Effector memory CD4-positive, alpha-beta T cell (primary cell): ENCODE measurements at regions not wholly inside any gene's neighbourhood (a gene's known extent, or its start where the extent isn't known, plus 50 kb on each side); places are given as distances from the start of the nearest gene placed in this dataset.

Experiments
- DNase-seq, 3 donors: peaks; one replicate each; pipeline ENCODE4 v3.0.0-alpha.2; 2020
- H3K27ac ChIP-seq: 2 replicates; pipeline ENCODE4 v1.7.0; 2013; ENCODE audit warnings: mild to moderate bottlenecking, low read length, moderate library complexity; ENCODE audit not compliant: insufficient read depth, poor library complexity, severe bottlenecking
- H3K27me3 ChIP-seq: replicated peaks from 2 replicates; pipeline ENCODE4 v1.7.0; 2013; ENCODE audit warnings: mild to moderate bottlenecking, low read length; ENCODE audit not compliant: insufficient read depth, control insufficient read depth, poor library complexity, severe bottlenecking
- H3K36me3 ChIP-seq: 2 replicates; pipeline ENCODE4 v1.7.0; 2013; ENCODE audit warnings: mild to moderate bottlenecking, low read length, moderate library complexity; ENCODE audit not compliant: control insufficient read depth, insufficient read depth
- H3K4me1 ChIP-seq: 2 replicates; pipeline ENCODE4 v1.7.0; 2013; ENCODE audit warnings: low read length, mild to moderate bottlenecking; ENCODE audit not compliant: control insufficient read depth, insufficient read depth, poor library complexity, severe bottlenecking
- H3K4me3 ChIP-seq: 2 replicates; pipeline ENCODE4 v1.7.0; 2013; ENCODE audit warnings: low read length, low read depth, mild to moderate bottlenecking; ENCODE audit not compliant: insufficient read depth, poor library complexity, severe bottlenecking
- H3K9me3 ChIP-seq: 2 replicates; pipeline ENCODE4 v1.7.0; 2013; ENCODE audit warnings: mild to moderate bottlenecking, low read length, moderate library complexity; ENCODE audit not compliant: control insufficient read depth

DNA sequence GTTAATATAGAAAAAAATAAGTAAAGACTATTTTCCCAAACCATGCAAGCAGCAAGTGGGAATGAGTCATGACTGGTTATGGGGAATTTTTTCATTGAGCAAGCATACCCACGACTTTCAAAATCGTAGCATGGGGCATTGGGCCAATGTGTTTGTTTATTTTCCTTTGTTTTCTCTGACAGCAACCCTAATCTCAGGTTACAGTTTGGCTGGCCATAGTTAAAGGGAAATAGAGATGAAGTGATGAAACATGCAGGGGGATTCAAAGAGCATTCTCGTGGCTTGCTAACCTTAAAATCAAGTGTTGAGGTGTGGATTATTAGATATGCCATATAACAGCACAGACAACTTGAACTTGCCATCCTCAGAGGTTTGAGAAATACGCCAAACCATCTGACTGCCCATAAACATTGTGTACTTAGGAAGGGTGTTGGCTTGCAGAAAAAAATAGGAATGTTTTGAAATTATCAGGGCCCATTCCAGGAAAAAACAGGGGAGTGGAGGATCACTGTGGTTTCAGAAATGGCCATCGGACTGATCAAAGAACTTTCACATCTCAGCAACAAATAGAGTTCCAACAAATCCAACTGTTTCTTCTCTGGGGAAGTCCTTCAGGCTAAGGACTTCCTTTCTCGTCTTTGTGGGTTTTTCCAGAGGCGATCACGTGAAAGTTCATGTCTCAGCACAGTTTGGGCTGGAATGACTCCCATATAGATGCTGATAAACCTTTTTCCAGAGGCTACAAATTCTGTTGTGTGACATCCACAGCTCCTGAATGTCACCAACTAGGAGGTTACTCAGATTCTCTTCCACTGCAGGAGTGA is 259.1 kb downstream of the SYK start:
- Histone ChIP-seq H3K4me1 (no peaks in the 10 kb centered on the region), H3K27me3 (no peaks in the 10 kb centered on the region), H3K9me3 (no peaks in the 10 kb centered on the region), H3K36me3 (no peaks in the 10 kb centered on the region), H3K27ac (no peak overlapping the region), H3K4me3 (no peak overlapping the region)
- DNase-seq = no peak

DNA sequence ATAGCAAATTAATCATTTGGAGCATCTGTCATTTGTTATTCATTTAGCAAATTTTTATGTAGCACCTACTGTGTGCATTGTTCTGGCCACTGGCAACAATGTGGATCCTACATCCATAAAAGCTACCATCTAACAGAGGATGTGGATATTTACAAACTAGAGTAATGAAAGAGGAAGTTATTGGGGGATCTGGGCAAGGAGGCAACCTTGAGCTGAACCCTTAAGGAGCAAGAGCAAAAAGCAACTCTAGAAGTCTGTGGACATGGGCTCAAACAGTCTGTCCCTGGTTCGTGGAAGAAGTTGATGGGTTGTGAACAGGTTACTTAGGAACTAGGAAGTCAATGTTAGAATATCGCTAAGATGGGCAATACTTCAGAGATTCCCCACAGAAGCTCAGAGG is 259.9 kb downstream of the SYK start:
- no peaks in the 10 kb centered on the region for H3K9me3 ChIP-seq
- H3K27me3 ChIP-seq = no peaks in the 10 kb centered on the region
- no peaks in the 10 kb centered on the region for H3K36me3 ChIP-seq
- no peak overlapping the region for H3K4me3 ChIP-seq
- no peak for DNase-seq
- H3K4me1 ChIP-seq = no peaks in the 10 kb centered on the region
- H3K27ac ChIP-seq = no peak overlapping the region

DNA sequence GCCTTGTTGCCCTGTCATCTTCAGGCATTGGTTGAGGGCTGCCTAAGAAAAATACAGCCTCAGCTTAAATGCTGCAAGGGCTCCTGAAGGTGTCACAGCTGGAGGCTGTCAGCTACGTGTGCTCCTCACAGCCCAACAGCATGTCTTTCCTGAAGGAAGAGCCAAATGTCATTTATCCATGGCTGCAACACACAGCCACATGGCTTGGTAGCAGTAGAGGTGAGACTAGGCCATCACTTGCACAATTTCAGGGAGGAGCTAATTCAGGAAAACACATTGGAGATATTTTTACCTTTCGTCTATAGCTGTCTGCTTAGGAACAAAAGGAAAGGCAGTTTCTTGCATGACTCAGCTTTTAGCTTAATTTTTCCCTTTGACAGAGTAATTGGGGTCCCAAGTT is 260.7 kb downstream of the SYK start:
- H3K4me3 ChIP-seq = no peak overlapping the region
- H3K27me3 ChIP-seq = no peaks in the 10 kb centered on the region
- no peaks in the 10 kb centered on the region for H3K4me1 ChIP-seq
- no peak for DNase-seq
- H3K27ac ChIP-seq = no peak overlapping the region
- no peaks in the 10 kb centered on the region for H3K9me3 ChIP-seq
- H3K36me3 ChIP-seq = no peaks in the 10 kb centered on the region

DNA sequence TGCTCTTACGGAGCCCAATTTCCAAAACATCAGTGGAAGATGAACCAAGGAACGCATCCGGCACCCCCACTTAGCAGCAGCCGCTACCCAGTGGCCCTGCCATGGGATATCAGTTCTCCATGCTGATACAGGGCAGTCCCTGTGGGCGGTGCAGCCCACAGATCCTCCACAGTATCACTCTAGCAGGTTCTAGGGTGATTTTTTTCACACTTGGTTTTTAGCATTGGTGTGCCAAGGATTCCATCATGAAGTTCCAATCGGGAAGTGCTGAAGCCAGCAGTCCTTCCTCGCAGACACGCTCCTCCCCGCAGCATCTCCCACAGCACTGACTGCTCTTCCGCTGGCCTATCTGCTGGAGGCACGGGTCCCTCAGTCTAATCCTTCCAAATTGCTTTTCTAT is 261.9 kb downstream of the SYK start:
- Histone ChIP-seq H3K4me3 (no peak overlapping the region), H3K27ac (no peak overlapping the region), H3K9me3 (no peaks in the 10 kb centered on the region), H3K36me3 (no peaks in the 10 kb centered on the region), H3K27me3 (no peaks in the 10 kb centered on the region), H3K4me1 (no peaks in the 10 kb centered on the region)
- no peak for DNase-seq

DNA sequence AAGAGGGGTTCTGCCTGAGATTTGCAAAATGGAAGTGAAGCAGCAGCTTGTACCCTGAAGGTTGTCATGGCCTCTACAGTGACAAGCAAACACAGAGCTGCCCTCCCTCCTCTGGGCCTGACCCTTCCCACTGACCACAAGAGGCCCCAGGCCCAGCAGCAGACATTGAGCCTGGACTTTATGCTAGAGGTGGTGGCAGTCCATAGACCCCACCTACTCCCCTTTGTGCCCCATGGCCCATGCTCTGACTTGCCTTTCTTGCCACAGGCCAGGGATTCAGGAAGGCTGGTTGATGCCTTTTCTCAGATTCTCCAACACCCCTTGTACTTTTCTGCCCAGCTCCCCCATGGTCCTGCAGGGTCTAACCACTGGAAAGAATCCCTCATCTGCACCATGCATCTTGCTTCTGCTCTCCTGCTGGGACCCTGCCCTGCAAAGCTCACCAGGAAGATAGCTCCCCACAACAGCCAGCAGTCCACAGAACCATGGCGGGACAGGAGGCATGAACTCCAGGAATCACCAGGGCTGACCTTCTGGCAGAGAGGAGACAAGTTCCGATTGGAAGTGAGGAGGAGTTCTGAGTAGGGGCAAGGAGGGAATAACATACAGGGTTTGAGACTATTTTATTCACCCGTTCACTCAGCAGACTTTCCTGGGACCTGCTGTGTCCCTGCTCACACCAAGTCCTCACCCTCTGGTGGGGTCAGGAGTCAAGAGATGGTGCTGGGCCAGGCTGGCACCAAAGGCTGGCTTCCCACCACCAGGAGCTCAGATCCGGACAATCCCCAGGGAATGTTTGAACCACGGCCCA is 263.8 kb downstream of the SYK start:
- Histone ChIP-seq H3K4me3 (no peak overlapping the region), H3K36me3 (no peaks in the 10 kb centered on the region), H3K27ac (no peak overlapping the region), H3K9me3 (no peaks in the 10 kb centered on the region), H3K27me3 (no peaks in the 10 kb centered on the region), H3K4me1 (no peaks in the 10 kb centered on the region)
- no peak for DNase-seq

DNA sequence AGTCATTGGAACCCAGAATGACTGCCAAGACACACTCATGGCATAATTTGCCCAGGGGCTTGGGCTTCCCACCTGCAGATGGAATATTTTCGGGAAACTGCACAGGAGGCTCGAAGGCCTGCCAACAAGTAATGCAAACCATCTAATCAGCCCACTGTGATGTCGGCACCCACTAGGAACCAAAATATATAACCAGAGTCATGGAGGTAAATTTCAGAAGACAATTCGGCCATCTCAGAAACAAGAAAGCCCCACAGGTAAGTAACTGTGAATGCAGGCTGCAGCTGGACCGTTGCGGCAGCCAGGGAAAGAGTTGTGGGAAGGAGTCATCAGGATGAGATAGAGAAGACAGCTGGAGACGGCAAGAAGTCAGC is 264.4 kb downstream of the SYK start:
- Histone ChIP-seq H3K9me3 (no peaks in the 10 kb centered on the region), H3K36me3 (no peaks in the 10 kb centered on the region), H3K27ac (no peak overlapping the region), H3K4me1 (no peaks in the 10 kb centered on the region), H3K27me3 (no peaks in the 10 kb centered on the region), H3K4me3 (no peak overlapping the region)
- DNase-seq = no peak

DNA sequence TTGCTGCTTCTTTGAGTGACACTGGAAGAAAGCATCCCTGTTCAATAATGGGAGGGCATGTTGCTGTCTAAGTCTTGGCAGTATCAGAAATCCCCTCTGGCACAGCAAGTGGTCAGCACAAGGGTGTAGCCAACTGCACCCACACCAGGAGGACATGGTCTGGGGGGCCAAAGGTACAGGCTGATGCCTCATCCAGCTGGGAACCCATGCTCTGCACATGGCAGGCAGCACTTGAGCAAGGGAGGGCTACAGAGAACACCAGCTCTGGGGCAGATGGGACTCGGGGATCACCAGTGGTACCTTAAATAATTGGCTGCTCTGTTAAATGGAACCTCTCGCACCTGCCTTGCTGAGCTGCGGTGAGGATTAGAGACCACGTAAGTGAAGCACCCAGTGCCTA is 265.2 kb downstream of the SYK start:
- Histone ChIP-seq H3K4me3 (no peak overlapping the region), H3K4me1 (no peaks in the 10 kb centered on the region), H3K27ac (no peak overlapping the region), H3K9me3 (no peaks in the 10 kb centered on the region), H3K36me3 (no peaks in the 10 kb centered on the region), H3K27me3 (no peaks in the 10 kb centered on the region)
- no peak for DNase-seq

DNA sequence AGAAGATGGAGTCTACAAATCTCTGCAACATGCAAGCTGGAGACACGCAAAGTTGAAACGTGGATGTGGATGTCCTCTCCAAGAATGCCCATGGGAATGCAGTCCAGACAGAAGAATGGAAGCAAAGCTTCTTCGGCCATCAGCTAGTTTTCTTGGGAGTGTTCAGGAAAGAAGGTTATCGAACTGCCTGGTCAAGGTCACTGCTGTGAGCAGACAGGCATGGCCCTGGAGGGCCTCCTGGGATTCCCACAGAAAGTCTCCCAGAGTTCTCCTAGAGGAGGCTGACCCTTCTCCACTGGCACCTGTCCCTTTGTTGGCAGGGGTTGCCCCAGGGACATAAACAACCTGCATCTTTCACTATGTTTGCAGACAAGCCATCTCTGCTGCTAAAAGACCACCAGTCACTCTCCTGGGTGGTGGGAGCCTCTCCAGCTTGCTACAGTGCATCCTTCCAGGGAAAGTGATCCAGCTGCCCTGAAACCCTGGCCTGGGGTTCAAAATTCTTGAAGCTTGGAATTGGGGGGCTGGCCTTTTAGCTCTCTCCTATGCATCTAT is 265.8 kb downstream of the SYK start:
- Histone ChIP-seq H3K27me3 (no peaks in the 10 kb centered on the region), H3K4me3 (no peak overlapping the region), H3K36me3 (no peaks in the 10 kb centered on the region), H3K27ac (no peak overlapping the region), H3K4me1 (no peaks in the 10 kb centered on the region), H3K9me3 (no peaks in the 10 kb centered on the region)
- DNase-seq = no peak

DNA sequence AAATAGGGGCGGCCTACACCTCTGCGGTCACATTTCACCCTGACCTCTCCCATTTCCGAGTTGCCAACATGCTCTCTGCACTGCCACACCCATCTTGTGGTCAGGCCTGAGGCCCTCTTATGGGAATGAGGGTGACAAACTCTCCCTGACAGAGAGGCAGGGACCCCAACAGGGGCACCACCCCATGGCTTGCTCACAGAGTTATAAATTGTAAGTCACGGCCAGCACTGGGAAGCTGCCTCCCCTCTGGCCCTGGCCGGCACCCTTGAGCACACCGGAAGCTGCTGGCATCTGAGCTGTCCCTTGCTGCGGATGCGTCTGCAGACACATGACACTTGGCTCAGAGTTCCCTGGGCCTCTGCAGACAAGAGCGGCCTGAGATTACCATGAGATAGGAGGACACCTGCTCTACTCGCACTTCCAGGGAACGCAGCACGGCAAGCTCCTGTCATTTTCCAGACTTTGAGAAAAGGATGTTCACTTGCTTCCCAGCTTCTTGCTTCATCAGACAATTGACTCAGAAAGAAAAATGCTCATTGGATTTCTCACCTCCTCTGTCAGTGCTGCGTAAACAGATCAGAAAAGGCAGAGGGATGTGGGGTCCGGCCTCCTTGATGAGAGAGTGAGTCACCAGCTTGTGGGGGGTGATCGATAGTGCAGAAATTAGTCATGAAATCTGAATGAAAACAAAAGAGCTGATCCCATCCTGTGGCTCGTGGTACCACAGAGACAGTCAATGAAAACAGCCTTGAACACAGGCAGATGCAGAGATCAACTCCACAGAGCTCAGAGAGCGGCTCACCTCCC is 269.8 kb downstream of the SYK start:
- Histone ChIP-seq H3K4me1 (no peaks in the 10 kb centered on the region), H3K27ac (no peak overlapping the region), H3K4me3 (no peak overlapping the region), H3K9me3 (no peaks in the 10 kb centered on the region), H3K27me3 (no peaks in the 10 kb centered on the region), H3K36me3 (no peaks in the 10 kb centered on the region)
- DNase-seq = no peak
